Thyroid gland (tissue), 4 donors: ENCODE measurements at regions not wholly inside any gene's neighbourhood (a gene's known extent, or its start where the extent isn't known, plus 50 kb on each side); places are given as distances from the start of the nearest gene placed in this dataset.

ENCODE experiments used
- CTCF ChIP-seq, 6 experiments: fragments of 200-600 bp in 3 of 6; fragments of 450-650 bp in 3 of 6; sonication (generic) in 3 of 6; IDR thresholded peaks; one replicate each; pipeline ENCODE4 v1.5.1; 2016 to 2019; ENCODE audit warnings: antibody characterized with exemption in 6 of 6, mild to moderate bottlenecking in 2 of 6, inconsistent platforms in 1 of 6, moderate library complexity in 1 of 6
- POLR2A ChIP-seq, 2 donors: fragments of 450-650 bp; IDR thresholded peaks; one replicate each; pipeline ENCODE4 v1.6.1; 2017; ENCODE audit warnings: antibody characterized with exemption in 2 of 2, mild to moderate bottlenecking in 2 of 2, moderate library complexity in 1 of 2

- TF ChIP-seq CTCF (IDR thresholded peaks at IDR 0.05) (no peak), POLR2A (IDR thresholded peaks at IDR 0.05) (no peak)
Measured at GRCh38 chr6:115629415-115629814, 431.3 kb downstream of the FRK start.
